ENCODE measurements at regions not wholly inside any gene's neighbourhood (a gene's known extent, or its start where the extent isn't known, plus 50 kb on each side); places are given as distances from the start of the nearest gene placed in this dataset.
"Not testable (repeated sequence)": the region's sequence is repeated elsewhere in the genome, so short reads cannot be mapped to it uniquely, and the experiment has no call there.

DNA sequence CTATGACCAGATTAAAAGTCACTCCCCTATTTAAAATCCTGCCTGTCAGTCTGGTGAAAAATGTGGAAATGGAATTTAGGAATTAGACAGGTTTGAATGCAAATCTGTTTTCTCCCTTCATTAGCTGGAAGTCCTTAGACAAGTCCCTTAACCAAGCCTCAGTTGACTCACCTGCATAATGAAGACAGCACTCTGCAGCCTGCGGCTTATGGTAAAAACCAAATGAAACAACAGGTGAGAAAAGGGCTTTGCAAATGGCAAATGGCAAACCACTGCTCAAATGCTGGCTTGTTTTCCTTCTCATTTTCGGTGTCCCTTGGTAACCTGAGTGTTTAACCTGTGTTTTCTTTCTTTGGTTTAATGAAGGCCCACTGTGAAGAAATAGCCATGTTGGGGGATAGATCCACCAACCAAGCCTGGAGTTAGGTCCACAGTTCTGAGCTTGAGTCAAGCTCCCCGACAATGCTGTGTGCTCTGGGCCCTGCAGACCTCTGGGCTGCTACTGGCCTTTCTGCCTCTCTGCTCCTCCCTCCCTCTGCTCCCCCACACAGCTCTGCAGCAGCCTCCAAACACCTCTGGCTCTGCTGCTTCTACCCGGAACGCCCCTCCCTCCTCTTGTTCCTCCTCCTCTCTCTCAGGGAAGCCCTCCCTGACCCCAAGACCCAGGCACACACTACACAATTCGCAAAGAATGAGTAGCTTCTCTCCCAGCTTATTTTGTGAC is 641.8 kb downstream of the MATN1 start:
- no peak for DNase-seq (ENCODE audit: low read depth)
- H3K4me3 ChIP-seq (ENCODE audit: low read depth, low read length), result no peak overlapping the region
- TF ChIP-seq, protein P1, sequence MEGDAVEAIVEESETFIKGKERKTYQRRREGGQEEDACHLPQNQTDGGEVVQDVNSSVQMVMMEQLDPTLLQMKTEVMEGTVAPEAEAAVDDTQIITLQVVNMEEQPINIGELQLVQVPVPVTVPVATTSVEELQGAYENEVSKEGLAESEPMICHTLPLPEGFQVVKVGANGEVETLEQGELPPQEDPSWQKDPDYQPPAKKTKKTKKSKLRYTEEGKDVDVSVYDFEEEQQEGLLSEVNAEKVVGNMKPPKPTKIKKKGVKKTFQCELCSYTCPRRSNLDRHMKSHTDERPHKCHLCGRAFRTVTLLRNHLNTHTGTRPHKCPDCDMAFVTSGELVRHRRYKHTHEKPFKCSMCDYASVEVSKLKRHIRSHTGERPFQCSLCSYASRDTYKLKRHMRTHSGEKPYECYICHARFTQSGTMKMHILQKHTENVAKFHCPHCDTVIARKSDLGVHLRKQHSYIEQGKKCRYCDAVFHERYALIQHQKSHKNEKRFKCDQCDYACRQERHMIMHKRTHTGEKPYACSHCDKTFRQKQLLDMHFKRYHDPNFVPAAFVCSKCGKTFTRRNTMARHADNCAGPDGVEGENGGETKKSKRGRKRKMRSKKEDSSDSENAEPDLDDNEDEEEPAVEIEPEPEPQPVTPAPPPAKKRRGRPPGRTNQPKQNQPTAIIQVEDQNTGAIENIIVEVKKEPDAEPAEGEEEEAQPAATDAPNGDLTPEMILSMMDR (IDR thresholded peaks at IDR 0.05; ENCODE audit: low read depth, low read length, missing control alignments), result no peak

DNA sequence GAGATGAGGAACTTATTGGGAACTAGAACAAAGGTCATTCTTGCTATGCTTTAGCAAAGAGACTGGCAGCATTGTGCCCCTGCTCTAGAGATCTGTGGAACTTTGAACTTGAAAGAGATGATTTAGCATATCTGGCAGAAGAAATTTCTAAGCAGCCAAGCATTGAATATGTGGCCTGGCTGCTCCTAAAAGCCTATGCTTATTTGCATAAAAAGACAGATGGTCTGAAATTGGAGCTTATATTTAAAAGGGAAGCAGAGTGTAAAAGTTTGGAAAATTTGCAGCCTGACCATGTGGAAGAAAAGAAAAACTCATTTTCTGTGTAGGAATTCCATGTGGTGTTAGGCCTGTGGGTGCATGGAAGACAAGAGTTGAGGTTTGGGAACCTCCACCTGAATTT is 647.5 kb downstream of the MATN1 start:
- DNase-seq (ENCODE audit: low read depth); H3K4me3 ChIP-seq (ENCODE audit: low read depth, low read length): not testable (repeated sequence)

DNA sequence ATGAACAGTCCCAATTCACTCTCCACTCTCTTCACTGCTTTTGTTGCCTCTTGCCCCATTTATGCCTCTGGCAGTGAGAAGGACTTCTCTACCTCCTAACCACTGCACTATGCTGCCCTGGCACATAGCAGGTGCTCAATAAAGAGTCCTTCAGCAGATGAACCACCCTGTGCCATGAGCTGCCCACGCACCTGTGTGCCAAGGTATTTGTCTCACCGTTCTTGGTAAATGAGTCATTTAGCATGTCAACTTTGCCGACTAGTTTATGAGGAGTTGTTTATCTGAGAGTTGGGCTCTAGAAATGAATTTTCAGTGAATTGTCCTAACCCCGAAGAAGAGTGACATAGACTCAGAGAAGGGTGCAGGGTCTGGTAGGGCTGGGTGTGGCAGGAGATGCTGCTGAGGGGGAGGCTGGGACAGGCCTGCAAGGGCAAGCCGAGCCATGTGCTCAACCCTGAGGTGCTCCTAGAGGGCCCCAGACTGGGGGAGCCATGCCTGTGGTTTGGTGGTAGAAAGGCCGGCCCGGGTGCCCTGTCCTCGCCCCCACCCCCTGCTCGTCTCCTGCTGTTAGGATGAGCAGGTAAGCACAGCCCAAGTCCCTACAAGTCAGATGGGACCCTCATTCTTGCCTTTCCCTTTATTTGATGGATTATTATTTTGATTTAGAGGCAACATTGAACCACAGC is 654.5 kb downstream of the MATN1 start:
- DNase-seq (ENCODE audit: low read depth), result no peak
- no peak overlapping the region for H3K4me3 ChIP-seq (ENCODE audit: low read depth, low read length)
- TF ChIP-seq, protein P1 (IDR thresholded peaks at IDR 0.05; ENCODE audit: low read depth, low read length, missing control alignments), result no peak

DNA sequence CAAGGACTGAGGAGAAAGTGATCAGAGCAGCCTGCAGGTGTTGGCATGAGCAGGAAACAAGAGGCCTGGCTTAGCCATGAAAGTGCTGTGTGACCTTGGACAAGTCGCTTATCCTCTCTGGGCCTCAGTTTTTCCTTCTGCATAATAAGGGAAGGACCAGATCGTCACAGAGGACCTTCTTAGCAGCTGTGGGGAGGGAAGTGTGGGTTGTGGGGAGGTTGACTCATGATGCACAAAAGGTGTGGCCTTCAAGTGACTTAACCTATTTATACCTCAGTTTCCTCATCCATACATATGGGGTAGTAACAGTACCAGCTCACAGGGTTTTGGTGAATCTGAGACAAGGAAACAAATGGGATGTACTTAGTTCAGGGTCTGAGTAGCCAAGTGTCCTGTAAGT is 658.8 kb downstream of the MATN1 start:
- TF ChIP-seq, protein P1 (IDR thresholded peaks at IDR 0.05; ENCODE audit: low read depth, low read length, missing control alignments), result no peak
- no peak for DNase-seq (ENCODE audit: low read depth)
- no peak overlapping the region for H3K4me3 ChIP-seq (ENCODE audit: low read depth, low read length)

DNA sequence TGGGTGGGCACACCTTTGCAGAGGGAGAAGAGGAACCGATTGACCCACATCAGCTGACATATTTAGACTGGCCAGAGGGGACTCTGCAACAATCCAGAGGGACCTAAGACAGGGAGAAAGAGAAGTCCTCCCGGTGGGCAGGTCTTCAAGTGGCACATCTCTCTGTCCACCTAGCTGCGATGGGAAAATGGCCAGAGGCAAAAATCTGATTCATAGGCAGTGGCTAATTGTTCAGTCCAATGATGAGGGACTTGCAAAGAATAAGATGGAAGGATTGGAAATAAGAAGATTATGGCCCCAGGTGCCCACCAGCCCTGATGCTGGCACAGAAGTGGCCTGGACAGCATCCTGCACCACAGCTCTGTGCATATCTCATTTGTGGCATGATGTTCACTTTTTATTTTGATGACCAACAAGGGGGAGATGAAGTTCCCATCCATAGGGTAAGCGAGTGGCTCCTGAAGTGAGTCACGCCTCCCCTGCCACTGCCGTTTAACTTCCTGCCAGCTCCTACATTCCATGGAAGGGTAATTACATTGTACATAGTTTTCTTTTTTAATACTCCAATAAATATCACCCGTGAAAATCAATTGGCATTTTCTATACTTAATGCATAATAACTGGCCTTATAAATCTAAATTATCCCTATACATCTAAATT is 659.6 kb downstream of the MATN1 start:
- TF ChIP-seq, protein P1 (IDR thresholded peaks at IDR 0.05; ENCODE audit: low read depth, low read length, missing control alignments), result no peak
- no peak overlapping the region for H3K4me3 ChIP-seq (ENCODE audit: low read depth, low read length)
- no peak for DNase-seq (ENCODE audit: low read depth)

DNA sequence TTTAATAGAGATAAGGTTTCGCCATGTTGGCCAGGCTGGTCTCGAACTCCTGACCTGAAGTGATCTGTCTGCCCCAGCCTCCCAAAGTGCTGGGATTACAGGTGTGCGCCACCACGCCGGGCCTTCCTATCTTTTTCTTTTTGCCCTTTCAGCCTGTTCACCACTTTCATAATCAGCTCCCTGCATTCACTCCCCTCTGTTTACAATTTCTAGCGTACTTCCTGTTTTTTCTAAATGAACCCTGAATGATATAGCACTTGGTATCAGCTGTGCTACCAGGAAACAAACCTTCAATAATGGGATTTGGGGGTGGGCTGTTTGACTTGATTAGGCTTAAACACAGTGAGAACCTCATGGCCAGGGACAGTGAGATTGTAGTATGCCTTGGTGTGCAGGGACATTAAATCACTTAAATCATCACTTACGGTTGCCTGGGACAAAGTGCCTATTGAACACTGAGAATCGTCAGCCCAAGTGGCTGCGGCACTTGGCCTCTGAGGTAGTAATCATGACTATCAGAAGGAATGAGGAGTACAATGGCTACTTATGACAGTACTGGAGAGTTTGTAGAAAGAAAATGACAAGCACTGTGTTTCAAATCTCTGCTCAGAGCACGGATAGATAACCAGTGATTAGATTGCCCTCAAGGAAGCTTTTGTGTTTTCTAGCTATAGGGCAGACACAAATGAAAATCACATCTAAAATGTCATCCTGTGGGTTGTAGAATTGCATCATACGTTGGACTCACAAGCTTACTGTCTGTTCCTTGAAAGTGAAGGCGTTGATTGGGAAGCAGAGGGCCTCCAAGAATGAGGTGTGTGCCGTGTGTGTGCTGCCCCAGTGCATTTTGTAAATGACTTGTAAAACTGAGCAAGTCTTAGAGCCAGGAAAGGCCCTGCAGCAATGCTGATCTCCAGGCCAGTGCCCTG is 661.8 kb downstream of the MATN1 start:
- TF ChIP-seq, protein P1 (IDR thresholded peaks at IDR 0.05; ENCODE audit: low read depth, low read length, missing control alignments), result no peak
- no peak for DNase-seq (ENCODE audit: low read depth)
- no peak overlapping the region for H3K4me3 ChIP-seq (ENCODE audit: low read depth, low read length)
